NCI-H774 (cell line): ENCODE measurements at regions not wholly inside any gene's neighbourhood (a gene's known extent, or its start where the extent isn't known, plus 50 kb on each side); places are given as distances from the start of the nearest gene placed in this dataset.
A peak's percentile ranks its signal among the peaks of the same experiment; 100 is the strongest.

Experiments used
- DNase-seq: peaks from one replicate; lab custom pipeline; 2025; lab: John Stamatoyannopoulos, UW

- DNase-seq = no peak
Measured at GRCh38 chr20:60131375-60131774, 173.2 kb downstream of the CDH26 start.

GRCh38 chr20:60132162-60132826, 174.1 kb downstream of the CDH26 start:
- no peak for DNase-seq

- DNase-seq = no peak
Measured at GRCh38 chr20:60132827-60133670, 174.8 kb downstream of the CDH26 start.

GRCh38 chr20:60135276-60135675, 177.1 kb downstream of the CDH26 start:
- DNase-seq = no peak

- no peak for DNase-seq
Measured at GRCh38 chr20:60136645-60137401, 178.6 kb downstream of the CDH26 start.

- DNase-seq = peak; percentile 78
Measured at GRCh38 chr20:60137657-60138245, 179.5 kb downstream of the CDH26 start.

GRCh38 chr20:60138256-60139220, 180.3 kb downstream of the CDH26 start:
- DNase-seq = peak; percentile 54

GRCh38 chr20:60139663-60140446, 181.6 kb downstream of the CDH26 start:
- no peak for DNase-seq

GRCh38 chr20:60142587-60142986, 184.4 kb downstream of the CDH26 start:
- no peak for DNase-seq

- DNase-seq = no peak
Measured at GRCh38 chr20:60143261-60143842, 185.1 kb downstream of the CDH26 start.

GRCh38 chr20:60144404-60144803, 186.2 kb downstream of the CDH26 start:
- no peak for DNase-seq

GRCh38 chr20:60144974-60145527, 186.8 kb downstream of the CDH26 start:
- no peak for DNase-seq

GRCh38 chr20:60147004-60147403, 188.8 kb downstream of the CDH26 start:
- DNase-seq = no peak

- no peak for DNase-seq
Measured at GRCh38 chr20:60148885-60149284, 190.7 kb downstream of the CDH26 start.

GRCh38 chr20:60152792-60153191, 194.6 kb downstream of the CDH26 start:
- DNase-seq = peak; percentile 19

- no peak for DNase-seq
Measured at GRCh38 chr20:60160451-60161145, 202.4 kb downstream of the CDH26 start.

GRCh38 chr20:60167812-60168211, 209.6 kb downstream of the CDH26 start:
- no peak for DNase-seq

GRCh38 chr20:60168963-60169362, 210.7 kb downstream of the CDH26 start:
- DNase-seq = no peak

GRCh38 chr20:60170116-60170515, 211.9 kb downstream of the CDH26 start:
- DNase-seq = no peak
